B cell (primary cell): ENCODE measurements at regions not wholly inside any gene's neighbourhood (a gene's known extent, or its start where the extent isn't known, plus 50 kb on each side); places are given as distances from the start of the nearest gene placed in this dataset.

ENCODE experiments used
- ATAC-seq: fragments of 200-7000 bp; cut with Tn5 transposase; one replicate; pipeline ENCODE4 v1.10.0; 2021; ENCODE audit warnings: low read depth, mild to moderate bottlenecking, moderate number of reproducible peaks, moderate library complexity
- CTCF ChIA-PET: fragments of 350-600 bp; sonication (Branson Sonifier 250); formaldehyde crosslinking; loops from one replicate; lab custom pipeline; 2021; ENCODE audit warnings: antibody characterized with exemption, inconsistent platforms; lab: Charles Lee
- POLR2A ChIA-PET: fragments of 350-600 bp; sonication (Branson Sonifier 250); formaldehyde crosslinking; loops from one replicate; lab custom pipeline; 2021; ENCODE audit warnings: antibody characterized with exemption; lab: Charles Lee
- DNase-seq: peaks from one replicate; pipeline ENCODE4 v3.0.0; 2013
- H2AFZ ChIP-seq: 2 replicates; pipeline ENCODE4 v1.6.1; 2012; ENCODE audit warnings: mild to moderate bottlenecking, low read depth, low read length; ENCODE audit not compliant: insufficient read depth, poor library complexity, severe bottlenecking
- H3K27ac ChIP-seq, 2 donors: 1 replicate in 1 of 2; 2 replicates in 1 of 2; pipeline ENCODE4 v1.5.1; 2012 to 2013; ENCODE audit warnings: low read length in 2 of 2, mild to moderate bottlenecking in 2 of 2, moderate library complexity in 1 of 2
- H3K27me3 ChIP-seq, 4 experiments: fragments of 200-600 bp in 1 of 4; sonication (generic) in 1 of 4; replicated peaks in 1 of 4; 1 replicate in 2 of 4; 2 replicates in 2 of 4; pipeline versions ENCODE4 v1.6.1 to v1.7.0; 2013 to 2016; ENCODE audit warnings: low read length in 3 of 4, mild to moderate bottlenecking in 2 of 4, mixed read lengths in 1 of 4, moderate library complexity in 1 of 4; ENCODE audit not compliant: insufficient read depth in 4 of 4, control insufficient read depth in 3 of 4; ENCODE audit errors: control extremely low read depth in 1 of 4
- H3K36me3 ChIP-seq, 2 experiments: replicated peaks in 1 of 2; 1 replicate in 1 of 2; 2 replicates in 1 of 2; pipeline versions ENCODE4 v1.6.1 to v1.7.1; 2013; ENCODE audit warnings: low read length in 1 of 2; ENCODE audit not compliant: insufficient read depth in 2 of 2, control insufficient read depth in 1 of 2; ENCODE audit errors: control extremely low read depth in 1 of 2, extremely low read depth in 1 of 2
- H3K4me1 ChIP-seq, 2 donors: fragments of 200-600 bp in 1 of 2; sonication (generic) in 1 of 2; 1 replicate in 1 of 2; 2 replicates in 1 of 2; pipeline versions ENCODE4 v1.5.1 to v1.6.1; 2013 to 2017; ENCODE audit warnings: low read length in 2 of 2; ENCODE audit not compliant: control insufficient read depth in 2 of 2, insufficient read depth in 2 of 2
- H3K4me2 ChIP-seq: replicated peaks from 2 replicates; pipeline ENCODE3; 2012; ENCODE audit warnings: mild to moderate bottlenecking, low read depth, low read length; ENCODE audit not compliant: poor library complexity, severe bottlenecking
- H3K4me3 ChIP-seq, 5 experiments: fragments of 200-600 bp in 1 of 5; sonication (generic) in 1 of 5; 1 replicate in 3 of 5; 2 replicates in 2 of 5; pipeline versions ENCODE4 v1.5.1 to v1.7.0; 2011 to 2016; ENCODE audit warnings: low read length in 4 of 5, mild to moderate bottlenecking in 4 of 5, low read depth in 2 of 5, control low read depth in 1 of 5, moderate library complexity in 1 of 5; ENCODE audit not compliant: insufficient read depth in 1 of 5; ENCODE audit errors: control extremely low read depth in 1 of 5, extremely low read depth in 1 of 5
- H3K79me2 ChIP-seq: fragments of 200-600 bp; sonication (generic); one replicate; pipeline ENCODE4 v1.6.0; 2016; ENCODE audit warnings: low read length; ENCODE audit not compliant: control insufficient read depth, insufficient read depth
- H3K9ac ChIP-seq: fragments of 200-600 bp; sonication (generic); 2 replicates; pipeline ENCODE4 v1.6.1; 2017; ENCODE audit warnings: mild to moderate bottlenecking, low read length, moderate library complexity
- H3K9me3 ChIP-seq, 3 donors: one replicate each; pipeline versions ENCODE4 v1.6.1 to v1.7.1; 2013; ENCODE audit warnings: low read length in 2 of 3; ENCODE audit not compliant: control insufficient read depth in 2 of 3, insufficient read depth in 1 of 3; ENCODE audit errors: control extremely low read depth in 1 of 3
- H4K20me1 ChIP-seq: 2 replicates; pipeline ENCODE4 v1.6.0; 2012; ENCODE audit warnings: mild to moderate bottlenecking, low read length; ENCODE audit not compliant: insufficient read depth, control insufficient read depth, poor library complexity, severe bottlenecking
- H3K27ac Mint-ChIP-seq: one replicate; pipeline ENCODE4 v1.8.0; 2021; ENCODE audit warnings: mixed read lengths
- H3K27me3 Mint-ChIP-seq: one replicate; pipeline ENCODE4 v1.8.0; 2021; ENCODE audit warnings: mixed read lengths
- H3K4me1 Mint-ChIP-seq: one replicate; pipeline ENCODE4 v1.8.0; 2021; ENCODE audit warnings: mixed read lengths
- H3K4me3 Mint-ChIP-seq: one replicate; pipeline ENCODE4 v1.8.0; 2021; ENCODE audit warnings: mixed read lengths
- H3K9me3 Mint-ChIP-seq: one replicate; pipeline ENCODE4 v1.8.0; 2022; ENCODE audit warnings: mixed read lengths; ENCODE audit not compliant: insufficient read depth
- CTCF ChIP-seq: fragments of 200-600 bp; IDR thresholded peaks from one replicate; pipeline ENCODE4 v1.8.0; 2022; ENCODE audit warnings: antibody characterized with exemption, mild to moderate bottlenecking
- EZH2 ChIP-seq: IDR thresholded peaks from 2 replicates; pipeline ENCODE4 v1.6.1; 2012; ENCODE audit warnings: borderline replicate concordance, low read depth, mild to moderate bottlenecking, moderate library complexity, low read length; ENCODE audit not compliant: insufficient read depth, poor library complexity, severe bottlenecking
- WGBS: methylation state at CpG from one replicate; pipeline ENCODE4 v1.1.5; 2013; ENCODE audit warnings: missing lambda C conversion rate; ENCODE audit not compliant: insufficient coverage; 5-methylcytosine and 5-hydroxymethylcytosine counted together
- intact Hi-C: fragments of 100-400 bp; cut with micrococcal nuclease; formaldehyde crosslinking; loops from one replicate; pipeline ENCODE4 v1.10.0; 2022

GRCh38 chr1:181936768-181937581 is 124.5 kb downstream of the ZNF648 start:
- CTCF ChIA-PET, result interaction anchor here (0.7 to 2.7 kb wide), 3 partner anchors 9 to 747 kb away, joined by 3 to 20 read pairs (median 7); no protein-coding TSS in a partner anchor

More at GRCh38 chr1:181936768-181937581, 124.5 kb downstream of the ZNF648 start:
- Histone ChIP-seq H3K9ac (no peak overlapping the region), H3K4me1 (no peaks in the 10 kb centered on the region), H3K27me3 (peaks cover 0 to 1% (median 0%) of the 10 kb centered on the region in 4 experiments), H3K9me3 (no peaks in the 10 kb centered on the region), H3K4me2 (no peak overlapping the region), H3K79me2 (no peaks in the 10 kb centered on the region), H3K36me3 (no peaks in the 10 kb centered on the region), H3K4me3 (no peak overlapping the region), H4K20me1 (no peaks in the 10 kb centered on the region), H2AFZ (no peak overlapping the region), H3K27ac (no peak overlapping the region)
- intact Hi-C loops, result no loop called here
- TF ChIP-seq CTCF (peak; percentile 28), EZH2 (no peak)
- ATAC-seq, result peak; percentile 39
- 5% methylated on average over 2 of the region's 9 CpGs for WGBS
- no peak overlapping the region for H3K4me3 Mint-ChIP-seq
- DNase-seq, result peak; percentile 44
- POLR2A ChIA-PET, result no interaction called here
- H3K27ac Mint-ChIP-seq, result no peak overlapping the region
- H3K27me3 Mint-ChIP-seq, result peaks cover 3% of the 10 kb centered on the region
- no peaks in the 10 kb centered on the region for H3K9me3 Mint-ChIP-seq
- H3K4me1 Mint-ChIP-seq, result no peaks in the 10 kb centered on the region
